ENCODE measurements at regions not wholly inside any gene's neighbourhood (a gene's known extent, or its start where the extent isn't known, plus 50 kb on each side); places are given as distances from the start of the nearest gene placed in this dataset.

GRCh38 chr20:11711214-11711613 lies 206.5 kb upstream of the BTBD3 start:
- no peak for DNase-seq

- DNase-seq, result no peak
Observed at GRCh38 chr20:11712639-11713160, 205.0 kb upstream of the BTBD3 start.

- no peak for DNase-seq
Observed at GRCh38 chr20:11714886-11715285, 202.8 kb upstream of the BTBD3 start.

- no peak for DNase-seq
Observed at GRCh38 chr20:11716239-11716944, 201.3 kb upstream of the BTBD3 start.

GRCh38 chr20:11716945-11717248 lies 200.8 kb upstream of the BTBD3 start:
- no peak for DNase-seq

GRCh38 chr20:11717562-11717961 lies 200.1 kb upstream of the BTBD3 start:
- DNase-seq, result no peak

GRCh38 chr20:11718474-11719094 lies 199.1 kb upstream of the BTBD3 start:
- no peak for DNase-seq

GRCh38 chr20:11719153-11719552 lies 198.5 kb upstream of the BTBD3 start:
- DNase-seq, result no peak

GRCh38 chr20:11721411-11721810 lies 196.3 kb upstream of the BTBD3 start:
- DNase-seq, result no peak

- DNase-seq, result no peak
Observed at GRCh38 chr20:11724097-11724496, 193.6 kb upstream of the BTBD3 start.

- DNase-seq, result no peak
Observed at GRCh38 chr20:11726026-11726425, 191.7 kb upstream of the BTBD3 start.

- DNase-seq, result no peak
Observed at GRCh38 chr20:11727708-11728107, 190.0 kb upstream of the BTBD3 start.

- no peak for DNase-seq
Observed at GRCh38 chr20:11728937-11729336, 188.8 kb upstream of the BTBD3 start.

- DNase-seq, result no peak
Observed at GRCh38 chr20:11729806-11730205, 187.9 kb upstream of the BTBD3 start.

- DNase-seq, result no peak
Observed at GRCh38 chr20:11734431-11734830, 183.3 kb upstream of the BTBD3 start.

- no peak for DNase-seq
Observed at GRCh38 chr20:11738852-11739251, 178.8 kb upstream of the BTBD3 start.

- DNase-seq, result no peak
Observed at GRCh38 chr20:11740975-11741374, 176.7 kb upstream of the BTBD3 start.

GRCh38 chr20:11745145-11745544 lies 172.5 kb upstream of the BTBD3 start:
- no peak for DNase-seq

GRCh38 chr20:11748436-11748835 lies 169.3 kb upstream of the BTBD3 start:
- DNase-seq, result no peak

GRCh38 chr20:11752336-11752735 lies 165.4 kb upstream of the BTBD3 start:
- no peak for DNase-seq

GRCh38 chr20:11753155-11753554 lies 164.5 kb upstream of the BTBD3 start:
- DNase-seq, result no peak

GRCh38 chr20:11754451-11754850 lies 163.2 kb upstream of the BTBD3 start:
- peak; percentile 28 for DNase-seq

- no peak for DNase-seq
Observed at GRCh38 chr20:11755071-11755841, 162.4 kb upstream of the BTBD3 start.

GRCh38 chr20:11761497-11761896 lies 156.2 kb upstream of the BTBD3 start:
- no peak for DNase-seq

All from NCI-H2029 treated with DMSO at 0.1 percent for 48 hours (cell line).